ENCODE measurements at regions not wholly inside any gene's neighbourhood (a gene's known extent, or its start where the extent isn't known, plus 50 kb on each side); places are given as distances from the start of the nearest gene placed in this dataset.

DNA sequence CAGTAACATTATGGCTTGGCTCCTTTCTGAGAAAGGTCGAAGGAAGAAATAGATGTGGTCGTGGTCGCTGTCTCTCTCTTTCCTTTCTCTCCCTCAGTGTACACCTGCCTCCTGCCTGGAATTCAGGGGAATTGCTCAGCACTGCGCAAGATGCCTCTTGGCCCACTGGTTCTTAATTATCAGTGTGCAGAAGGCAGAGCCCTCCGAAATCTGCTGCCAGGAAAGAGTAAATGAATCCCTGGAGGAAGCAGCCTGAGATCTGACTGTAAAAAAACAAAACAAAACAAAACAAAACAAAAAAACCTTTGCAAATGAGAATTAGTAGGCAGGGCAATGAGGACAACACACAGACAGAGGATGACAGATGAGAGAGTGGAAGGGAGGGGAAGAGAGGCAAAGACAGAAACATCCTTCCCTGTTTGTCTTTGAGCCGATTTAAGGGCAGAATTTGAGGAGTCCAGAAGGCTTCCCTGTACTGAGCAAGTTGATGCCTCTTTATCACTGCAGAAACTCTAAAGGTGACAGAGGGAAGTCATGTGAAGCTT, 113.8 kb upstream of the PUM3 start:
- intact Hi-C loops (cut with DNase I; ENCODE audit: low total_unique reads): no loop called here
- TF ChIP-seq POLR2A (IDR thresholded peaks at IDR 0.05): no peak
- no peak for TF ChIP-seq CTCF (IDR thresholded peaks at IDR 0.05)
- no peak for DNase-seq (ENCODE audit: low spot score in 2 of 2)
- WGBS, 2 donors: 65 to 71% methylated on average over 6 of the region's 6 CpGs
- no peak overlapping the region for H3K4me3 ChIP-seq (ENCODE audit: low read depth, poor library complexity, severe bottlenecking)

DNA sequence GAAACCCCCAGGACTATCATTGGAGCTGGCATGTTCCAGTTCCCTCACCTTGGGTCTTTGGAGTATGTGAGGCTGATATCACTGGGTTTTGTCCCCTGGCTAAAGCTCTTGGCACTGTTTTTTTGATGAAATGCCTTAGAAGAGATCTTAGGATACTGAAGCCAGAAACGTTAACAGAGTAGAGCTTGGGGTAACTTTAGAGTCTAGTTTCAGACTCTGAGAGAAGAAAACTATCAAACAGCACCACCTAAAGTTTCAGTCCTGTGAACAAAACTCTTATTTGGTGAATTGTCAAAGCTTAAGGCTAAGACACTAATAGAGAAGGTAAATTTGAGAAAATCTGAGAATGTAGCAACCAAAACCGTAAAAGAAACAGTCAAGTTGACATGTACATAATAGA, 111.7 kb upstream of the PUM3 start:
- no peak overlapping the region for H3K4me3 ChIP-seq (ENCODE audit: low read depth, poor library complexity, severe bottlenecking)
- 44 to 52% methylated on average over 2 of the region's 2 CpGs for WGBS, 2 donors
- intact Hi-C loops (cut with DNase I; ENCODE audit: low total_unique reads): no loop called here
- no peak for TF ChIP-seq CTCF (IDR thresholded peaks at IDR 0.05)
- no peak for DNase-seq (ENCODE audit: low spot score in 2 of 2)

DNA sequence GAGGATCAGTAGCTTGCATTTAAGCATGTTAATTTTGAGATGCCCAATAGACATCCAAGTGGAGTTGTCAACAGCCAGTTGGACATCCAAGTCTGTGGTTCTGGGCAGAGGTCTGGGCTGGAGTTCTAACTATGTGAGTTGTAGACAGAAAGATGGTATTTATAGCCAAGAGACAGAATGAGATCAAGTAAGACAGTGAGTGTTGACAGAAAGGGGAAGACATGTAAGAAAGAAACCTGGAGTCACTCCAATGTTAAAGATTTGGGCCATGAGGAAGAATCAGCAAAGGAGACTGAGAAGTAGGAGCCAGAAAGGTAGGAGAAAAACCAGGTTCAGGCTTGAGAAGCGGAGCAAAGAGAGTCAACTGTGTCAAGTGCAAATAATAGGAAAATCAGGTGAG, 95.5 kb upstream of the PUM3 start:
- WGBS, 2 donors: 76 to 90% methylated on average over 1 of the region's 1 CpG
- TF ChIP-seq CTCF (IDR thresholded peaks at IDR 0.05) (no peak), POLR2A (IDR thresholded peaks at IDR 0.05) (no peak)
- no peak overlapping the region for H3K4me3 ChIP-seq (ENCODE audit: low read depth, poor library complexity, severe bottlenecking)
- DNase-seq (ENCODE audit: low spot score in 2 of 2): no peak
- intact Hi-C loops (cut with DNase I; ENCODE audit: low total_unique reads): no loop called here

GRCh38 chr9:2936221-2936620, 92.3 kb upstream of the PUM3 start:
- H3K4me3 ChIP-seq (ENCODE audit: low read depth, poor library complexity, severe bottlenecking): no peak overlapping the region
- no peak for TF ChIP-seq POLR2A (IDR thresholded peaks at IDR 0.05)
- no peak for TF ChIP-seq CTCF (IDR thresholded peaks at IDR 0.05)
- DNase-seq (ENCODE audit: low spot score in 2 of 2): no peak
- WGBS, 2 donors: 0 to 40% methylated on average over 1 of the region's 1 CpG
- intact Hi-C loops (cut with DNase I; ENCODE audit: low total_unique reads): no loop called here

DNA sequence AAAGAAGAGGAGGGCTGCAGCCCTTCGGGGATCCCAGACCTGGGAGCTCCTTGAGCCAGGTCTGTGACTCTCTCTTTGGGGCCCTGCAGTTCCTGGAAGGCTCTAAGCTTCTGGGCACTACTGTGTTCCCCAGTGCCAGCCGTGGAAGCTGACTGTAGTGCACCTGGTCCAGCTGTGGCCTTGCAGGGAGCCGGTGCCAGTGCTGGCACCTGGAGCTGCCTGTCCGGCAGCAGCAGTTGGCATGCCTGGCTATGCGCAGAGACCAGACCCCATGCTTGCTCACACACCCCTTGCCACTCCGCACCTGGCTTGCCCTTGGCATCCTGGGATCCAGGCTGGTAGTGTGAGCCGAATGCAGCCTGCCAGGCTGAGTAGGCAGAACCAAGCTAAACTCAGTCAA, 91.0 kb upstream of the PUM3 start:
- no peak for DNase-seq (ENCODE audit: low spot score in 2 of 2)
- 87 to 92% methylated on average over 6 to 7 of the region's 7 CpGs for WGBS, 2 donors
- intact Hi-C loops (cut with DNase I; ENCODE audit: low total_unique reads): no loop called here

More for the DNA sequence above, 91.0 kb upstream of the PUM3 start:
- no peak for TF ChIP-seq POLR2A (IDR thresholded peaks at IDR 0.05)
- TF ChIP-seq CTCF (IDR thresholded peaks at IDR 0.05): no peak
- H3K4me3 ChIP-seq (ENCODE audit: low read depth, poor library complexity, severe bottlenecking): no peak overlapping the region

Data from lower leg skin (tissue), 4 donors.